ENCODE measurements at regions not wholly inside any gene's neighbourhood (a gene's known extent, or its start where the extent isn't known, plus 50 kb on each side); places are given as distances from the start of the nearest gene placed in this dataset.

DNA sequence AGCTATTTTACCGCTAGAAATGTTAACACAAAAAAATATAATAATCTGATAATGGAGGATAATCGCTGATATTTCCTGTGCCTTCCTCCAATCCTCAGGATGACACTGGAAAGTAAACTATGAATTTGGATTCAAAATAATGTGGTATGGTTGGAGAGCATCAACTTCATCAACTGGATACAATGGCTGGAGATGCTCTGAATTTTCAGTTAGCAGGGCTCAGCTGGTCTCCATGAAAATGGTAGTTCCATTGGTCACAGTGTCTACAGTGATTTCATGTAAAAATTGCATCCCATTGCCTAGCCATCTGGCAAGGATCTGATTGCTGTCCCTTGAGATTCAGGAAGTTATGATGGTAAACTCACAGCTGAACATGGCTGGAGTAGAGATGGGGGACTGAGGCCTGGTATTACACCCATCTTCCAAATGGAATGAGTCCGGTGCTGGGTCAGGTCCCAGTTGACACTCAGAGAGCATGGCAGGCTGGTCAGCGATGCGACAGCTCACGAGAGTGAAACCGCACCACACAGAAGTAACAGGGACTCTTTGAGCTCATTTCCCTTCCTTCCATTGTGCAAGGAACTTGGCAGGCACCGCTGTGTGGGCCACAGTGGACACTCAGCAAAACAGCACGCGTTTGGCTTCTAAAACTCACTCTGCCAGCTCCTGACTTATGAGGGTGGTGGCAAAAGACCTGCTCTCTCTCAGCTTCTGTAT is 142.4 kb upstream of the TNFAIP3 start:
- H3K36me3 Mint-ChIP-seq = no peaks in the 10 kb centered on the region
- H4K20me1 ChIP-seq (ENCODE audit: low read depth) = no peaks in the 10 kb centered on the region
- H3K36me3 ChIP-seq = no peaks in the 10 kb centered on the region
- DNase-seq (ENCODE audit: low spot score) = no peak
- H3K79me2 ChIP-seq (ENCODE audit: low read depth) = no peaks in the 10 kb centered on the region
- no peak overlapping the region for H3K27ac ChIP-seq
- H3K27ac Mint-ChIP-seq = no peak overlapping the region
- no peak overlapping the region for H2AFZ ChIP-seq (replicated peaks)
- H3K9me3 Mint-ChIP-seq = no peaks in the 10 kb centered on the region
- peaks cover 5% of the 10 kb centered on the region for H3K4me1 Mint-ChIP-seq
- H3K4me3 Mint-ChIP-seq = no peak overlapping the region
- TF ChIP-seq EZH2phosphoT487 (IDR thresholded peaks at IDR 0.05) (no peak), EZH2 (IDR thresholded peaks at IDR 0.05) (no peak)
- TF ChIP-seq, protein P1, sequence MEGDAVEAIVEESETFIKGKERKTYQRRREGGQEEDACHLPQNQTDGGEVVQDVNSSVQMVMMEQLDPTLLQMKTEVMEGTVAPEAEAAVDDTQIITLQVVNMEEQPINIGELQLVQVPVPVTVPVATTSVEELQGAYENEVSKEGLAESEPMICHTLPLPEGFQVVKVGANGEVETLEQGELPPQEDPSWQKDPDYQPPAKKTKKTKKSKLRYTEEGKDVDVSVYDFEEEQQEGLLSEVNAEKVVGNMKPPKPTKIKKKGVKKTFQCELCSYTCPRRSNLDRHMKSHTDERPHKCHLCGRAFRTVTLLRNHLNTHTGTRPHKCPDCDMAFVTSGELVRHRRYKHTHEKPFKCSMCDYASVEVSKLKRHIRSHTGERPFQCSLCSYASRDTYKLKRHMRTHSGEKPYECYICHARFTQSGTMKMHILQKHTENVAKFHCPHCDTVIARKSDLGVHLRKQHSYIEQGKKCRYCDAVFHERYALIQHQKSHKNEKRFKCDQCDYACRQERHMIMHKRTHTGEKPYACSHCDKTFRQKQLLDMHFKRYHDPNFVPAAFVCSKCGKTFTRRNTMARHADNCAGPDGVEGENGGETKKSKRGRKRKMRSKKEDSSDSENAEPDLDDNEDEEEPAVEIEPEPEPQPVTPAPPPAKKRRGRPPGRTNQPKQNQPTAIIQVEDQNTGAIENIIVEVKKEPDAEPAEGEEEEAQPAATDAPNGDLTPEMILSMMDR (IDR thresholded peaks at IDR 0.05) = no peak
- no peak overlapping the region for H3K4me2 ChIP-seq
- H3K4me3 ChIP-seq = no peak overlapping the region
- no peaks in the 10 kb centered on the region for H3F3A ChIP-seq (ENCODE audit: low read depth)
- peaks cover 3% of the 10 kb centered on the region for H3K27me3 Mint-ChIP-seq (ENCODE audit: insufficient read depth, low read depth)
- no peak overlapping the region for H3K9ac ChIP-seq
- peaks cover 10% of the 10 kb centered on the region for H3K4me1 ChIP-seq
- no peaks in the 10 kb centered on the region for H3K9me3 ChIP-seq (ENCODE audit: low read depth)
- H3K27me3 ChIP-seq = no peaks in the 10 kb centered on the region

DNA sequence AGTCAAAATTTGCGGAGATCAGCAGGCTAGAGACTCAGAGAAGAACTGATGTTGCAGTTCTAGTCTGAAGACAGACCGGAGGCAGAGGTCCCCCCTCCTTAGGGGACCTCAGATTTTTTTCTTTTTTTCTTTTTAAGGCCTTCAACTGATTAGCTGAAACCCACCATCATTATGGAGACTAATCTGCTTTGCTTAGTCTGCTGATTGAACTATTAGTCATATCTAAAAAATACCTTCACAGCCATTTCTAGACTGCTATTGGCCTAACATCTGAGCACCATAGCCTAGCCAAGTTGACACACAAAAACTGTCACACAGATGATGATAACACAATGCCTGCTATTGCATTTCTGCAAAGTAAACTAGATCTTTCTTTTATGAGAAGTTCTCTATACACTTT is 141.1 kb upstream of the TNFAIP3 start:
- TF ChIP-seq, protein P1 (IDR thresholded peaks at IDR 0.05) = no peak
- TF ChIP-seq EZH2 (IDR thresholded peaks at IDR 0.05) (no peak), EZH2phosphoT487 (IDR thresholded peaks at IDR 0.05) (no peak)
- Mint-ChIP-seq H3K9me3 (no peaks in the 10 kb centered on the region), H3K4me3 (no peak overlapping the region), H3K4me1 (peaks cover 5% of the 10 kb centered on the region), H3K36me3 (no peaks in the 10 kb centered on the region), H3K27ac (no peak overlapping the region), H3K27me3 (ENCODE audit: insufficient read depth, low read depth) (peaks cover 3% of the 10 kb centered on the region)
- DNase-seq (ENCODE audit: low spot score) = no peak
- Histone ChIP-seq H3K27me3 (no peaks in the 10 kb centered on the region), H3K9me3 (ENCODE audit: low read depth) (no peaks in the 10 kb centered on the region), H4K20me1 (ENCODE audit: low read depth) (no peaks in the 10 kb centered on the region), H3K79me2 (ENCODE audit: low read depth) (no peaks in the 10 kb centered on the region), H3K4me3 (no peak overlapping the region), H3K4me1 (peaks cover 10% of the 10 kb centered on the region), H3F3A (ENCODE audit: low read depth) (no peaks in the 10 kb centered on the region), H3K36me3 (no peaks in the 10 kb centered on the region), H3K9ac (no peak overlapping the region), H2AFZ (replicated peaks) (no peak overlapping the region), H3K4me2 (no peak overlapping the region), H3K27ac (no peak overlapping the region)

DNA sequence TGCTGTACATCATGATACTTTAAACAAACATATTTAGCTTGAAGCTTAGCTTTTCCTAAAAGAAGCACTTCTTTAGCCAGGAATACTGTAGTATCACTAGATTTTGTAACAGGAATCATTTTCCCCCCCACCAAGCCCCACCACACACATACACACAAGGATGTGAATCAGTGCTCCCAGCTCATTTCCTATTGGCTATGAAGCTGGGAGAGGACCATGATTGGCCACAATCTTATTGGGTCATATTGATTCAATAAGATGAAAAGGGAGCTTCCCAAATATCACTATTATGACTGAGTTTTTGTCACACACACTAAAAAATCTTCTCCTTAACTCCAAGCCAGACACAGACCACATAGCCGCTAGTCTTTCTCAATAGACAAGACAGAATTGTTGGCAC is 140.5 kb upstream of the TNFAIP3 start:
- Mint-ChIP-seq H3K9me3 (no peaks in the 10 kb centered on the region), H3K27me3 (ENCODE audit: insufficient read depth, low read depth) (peaks cover 3% of the 10 kb centered on the region), H3K4me1 (peaks cover 5% of the 10 kb centered on the region), H3K36me3 (no peaks in the 10 kb centered on the region), H3K4me3 (no peak overlapping the region), H3K27ac (no peak overlapping the region)
- H2AFZ ChIP-seq (replicated peaks) = no peak overlapping the region
- no peak overlapping the region for H3K9ac ChIP-seq
- no peak overlapping the region for H3K27ac ChIP-seq
- TF ChIP-seq, protein P1 (IDR thresholded peaks at IDR 0.05) = no peak
- TF ChIP-seq EZH2phosphoT487 (IDR thresholded peaks at IDR 0.05) = no peak
- no peak for TF ChIP-seq EZH2 (IDR thresholded peaks at IDR 0.05)
- H3F3A ChIP-seq (ENCODE audit: low read depth) = no peaks in the 10 kb centered on the region
- peaks cover 10% of the 10 kb centered on the region for H3K4me1 ChIP-seq
- H3K36me3 ChIP-seq = no peaks in the 10 kb centered on the region
- H3K79me2 ChIP-seq (ENCODE audit: low read depth) = no peaks in the 10 kb centered on the region
- H3K9me3 ChIP-seq (ENCODE audit: low read depth) = no peaks in the 10 kb centered on the region
- no peak for DNase-seq (ENCODE audit: low spot score)
- no peak overlapping the region for H3K4me3 ChIP-seq
- no peaks in the 10 kb centered on the region for H3K27me3 ChIP-seq
- no peaks in the 10 kb centered on the region for H4K20me1 ChIP-seq (ENCODE audit: low read depth)
- no peak overlapping the region for H3K4me2 ChIP-seq

Data from neural progenitor cell (in vitro differentiated cells).